ENCODE measurements at regions not wholly inside any gene's neighbourhood (a gene's known extent, or its start where the extent isn't known, plus 50 kb on each side); places are given as distances from the start of the nearest gene placed in this dataset.

DNA sequence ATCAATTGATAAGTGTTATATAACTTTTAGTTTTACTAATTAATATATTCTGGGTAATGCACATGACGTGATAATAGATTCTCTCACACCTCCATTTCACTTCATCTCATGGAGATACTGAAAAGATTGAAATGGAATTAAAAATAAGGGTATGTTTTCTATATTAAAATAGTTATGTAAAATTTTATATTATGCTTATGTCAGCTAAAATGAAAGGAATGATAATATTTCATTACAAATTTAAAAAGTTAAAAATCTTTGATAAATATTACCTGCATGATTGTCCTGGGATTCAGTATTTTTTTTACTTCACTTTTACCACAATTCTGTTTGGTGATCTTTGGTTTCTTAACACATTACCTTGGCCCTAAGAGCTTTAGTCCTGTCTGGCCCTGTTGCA, 823.8 kb upstream of the NRXN1 start:
- TF ChIP-seq PAX5 (IDR thresholded peaks at IDR 0.05; ENCODE audit: insufficient read depth, low read length, severe bottlenecking) (no peak), POLR2A (IDR thresholded peaks at IDR 0.05; ENCODE audit: low read depth, low read length) (no peak), POLR2AphosphoS5 (IDR thresholded peaks at IDR 0.05; ENCODE audit: low read depth, low read length) (no peak), TAF1 (IDR thresholded peaks at IDR 0.05; ENCODE audit: low read depth, low read length) (no peak), SPI1 (IDR thresholded peaks at IDR 0.05; ENCODE audit: low read depth, low read length) (no peak), POU2F2 (IDR thresholded peaks at IDR 0.05; ENCODE audit: low read depth, low read length) (no peak)

Measured in GM12891 (cell line).